ENCODE measurements at regions not wholly inside any gene's neighbourhood (a gene's known extent, or its start where the extent isn't known, plus 50 kb on each side); places are given as distances from the start of the nearest gene placed in this dataset.

DNA sequence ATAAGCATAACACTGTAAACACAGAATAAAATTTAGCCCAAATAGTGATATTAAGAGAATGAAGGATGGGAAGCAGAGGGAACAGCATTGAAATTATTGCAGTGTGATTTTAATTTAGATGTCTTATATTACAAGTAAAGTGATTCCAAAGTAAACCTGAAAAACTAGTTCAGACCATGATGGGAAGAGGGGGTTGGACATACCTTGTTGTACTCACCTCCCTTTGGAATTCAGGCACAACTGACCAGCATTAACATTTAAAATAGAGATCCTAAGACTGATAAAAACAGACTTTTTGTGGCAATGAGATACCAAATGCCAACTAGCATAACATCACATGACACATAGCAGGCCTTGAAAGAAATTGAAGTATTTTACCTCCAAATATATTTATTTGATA lies 210.0 kb upstream of the ADRA1D start:
- TF ChIP-seq, protein P1, sequence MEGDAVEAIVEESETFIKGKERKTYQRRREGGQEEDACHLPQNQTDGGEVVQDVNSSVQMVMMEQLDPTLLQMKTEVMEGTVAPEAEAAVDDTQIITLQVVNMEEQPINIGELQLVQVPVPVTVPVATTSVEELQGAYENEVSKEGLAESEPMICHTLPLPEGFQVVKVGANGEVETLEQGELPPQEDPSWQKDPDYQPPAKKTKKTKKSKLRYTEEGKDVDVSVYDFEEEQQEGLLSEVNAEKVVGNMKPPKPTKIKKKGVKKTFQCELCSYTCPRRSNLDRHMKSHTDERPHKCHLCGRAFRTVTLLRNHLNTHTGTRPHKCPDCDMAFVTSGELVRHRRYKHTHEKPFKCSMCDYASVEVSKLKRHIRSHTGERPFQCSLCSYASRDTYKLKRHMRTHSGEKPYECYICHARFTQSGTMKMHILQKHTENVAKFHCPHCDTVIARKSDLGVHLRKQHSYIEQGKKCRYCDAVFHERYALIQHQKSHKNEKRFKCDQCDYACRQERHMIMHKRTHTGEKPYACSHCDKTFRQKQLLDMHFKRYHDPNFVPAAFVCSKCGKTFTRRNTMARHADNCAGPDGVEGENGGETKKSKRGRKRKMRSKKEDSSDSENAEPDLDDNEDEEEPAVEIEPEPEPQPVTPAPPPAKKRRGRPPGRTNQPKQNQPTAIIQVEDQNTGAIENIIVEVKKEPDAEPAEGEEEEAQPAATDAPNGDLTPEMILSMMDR (conservative IDR thresholded peaks at IDR 0.05 in 1 of 2, IDR thresholded peaks at IDR 0.05 in 1 of 2; ENCODE audit: low read depth in 1 of 2, low read length in 2 of 2): no peak
- TF ChIP-seq EZH2 (IDR thresholded peaks at IDR 0.05; ENCODE audit: low read length, missing control alignments): no peak

Measured in fibroblast of lung (primary cell).